Mammary epithelial cell (primary cell): ENCODE measurements at regions not wholly inside any gene's neighbourhood (a gene's known extent, or its start where the extent isn't known, plus 50 kb on each side); places are given as distances from the start of the nearest gene placed in this dataset.

Source experiments
- EZH2 ChIP-seq: IDR thresholded peaks from 2 replicates; pipeline ENCODE4 v1.6.1; 2012; ENCODE audit warnings: low read length, inconsistent platforms, borderline replicate concordance
- TF ChIP-seq, protein P1 (sequence below), 2 donors: IDR thresholded peaks in 1 of 2; conservative IDR thresholded peaks in 1 of 2; 2 replicates each; pipeline ENCODE4 v1.5.1; 2011 to 2012; ENCODE audit warnings: inconsistent platforms in 2 of 2, low read length in 2 of 2, mild to moderate bottlenecking in 2 of 2, control low read depth in 1 of 2, low read depth in 1 of 2; ENCODE audit not compliant: insufficient read depth in 1 of 2; ENCODE audit errors: extremely low read depth in 1 of 2

DNA sequence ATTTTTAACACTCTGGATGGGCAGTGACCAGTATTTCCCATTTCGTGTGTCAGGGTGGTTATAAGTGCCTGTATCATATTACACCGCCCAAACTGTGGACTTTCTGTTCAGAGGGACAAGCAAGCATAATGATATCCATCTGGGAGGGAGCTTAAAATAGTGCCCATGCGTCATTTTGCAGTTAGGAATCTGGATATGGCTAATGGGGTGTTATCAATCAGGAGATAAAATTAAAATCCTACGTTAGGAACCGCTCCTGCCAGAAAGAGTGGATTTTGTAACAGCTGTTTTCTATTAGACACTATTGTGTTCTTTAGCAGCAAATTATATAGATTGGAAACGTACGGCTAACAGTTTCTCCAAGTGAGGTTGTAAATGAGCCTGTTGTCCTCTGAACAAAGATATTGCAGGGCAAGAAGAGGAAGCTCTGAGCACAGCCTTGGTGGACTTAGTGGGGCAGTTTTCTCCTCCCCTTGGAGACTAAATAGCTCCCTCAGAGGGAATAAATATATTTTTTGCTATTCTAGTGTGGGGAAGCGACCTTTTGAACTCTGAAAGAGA is 160.4 kb downstream of the SPATA31D1 start:
- TF ChIP-seq, protein P1, sequence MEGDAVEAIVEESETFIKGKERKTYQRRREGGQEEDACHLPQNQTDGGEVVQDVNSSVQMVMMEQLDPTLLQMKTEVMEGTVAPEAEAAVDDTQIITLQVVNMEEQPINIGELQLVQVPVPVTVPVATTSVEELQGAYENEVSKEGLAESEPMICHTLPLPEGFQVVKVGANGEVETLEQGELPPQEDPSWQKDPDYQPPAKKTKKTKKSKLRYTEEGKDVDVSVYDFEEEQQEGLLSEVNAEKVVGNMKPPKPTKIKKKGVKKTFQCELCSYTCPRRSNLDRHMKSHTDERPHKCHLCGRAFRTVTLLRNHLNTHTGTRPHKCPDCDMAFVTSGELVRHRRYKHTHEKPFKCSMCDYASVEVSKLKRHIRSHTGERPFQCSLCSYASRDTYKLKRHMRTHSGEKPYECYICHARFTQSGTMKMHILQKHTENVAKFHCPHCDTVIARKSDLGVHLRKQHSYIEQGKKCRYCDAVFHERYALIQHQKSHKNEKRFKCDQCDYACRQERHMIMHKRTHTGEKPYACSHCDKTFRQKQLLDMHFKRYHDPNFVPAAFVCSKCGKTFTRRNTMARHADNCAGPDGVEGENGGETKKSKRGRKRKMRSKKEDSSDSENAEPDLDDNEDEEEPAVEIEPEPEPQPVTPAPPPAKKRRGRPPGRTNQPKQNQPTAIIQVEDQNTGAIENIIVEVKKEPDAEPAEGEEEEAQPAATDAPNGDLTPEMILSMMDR (conservative IDR thresholded peaks at IDR 0.05 in 1 of 2, IDR thresholded peaks at IDR 0.05 in 1 of 2; ENCODE audit: extremely low read depth in 1 of 2, insufficient read depth in 1 of 2, low read depth in 1 of 2, low read length in 2 of 2): no peak
- no peak for TF ChIP-seq EZH2
